H7 (cell line): ENCODE measurements at regions not wholly inside any gene's neighbourhood (a gene's known extent, or its start where the extent isn't known, plus 50 kb on each side); places are given as distances from the start of the nearest gene placed in this dataset.

Experiments
- DNase-seq: peaks from one replicate; pipeline ENCODE4 v3.0.0; 2012
- H3K27me3 ChIP-seq: 2 replicates; pipeline ENCODE4 v1.6.0; 2011; ENCODE audit warnings: mild to moderate bottlenecking, low read length; ENCODE audit not compliant: control insufficient read depth, insufficient read depth
- H3K36me3 ChIP-seq: replicated peaks from 2 replicates; pipeline ENCODE4 v1.5.1; 2011; ENCODE audit warnings: low read length; ENCODE audit not compliant: control insufficient read depth, insufficient read depth
- H3K4me3 ChIP-seq: 2 replicates; pipeline ENCODE4 v1.5.1; 2011; ENCODE audit warnings: low read depth, mild to moderate bottlenecking, control low read depth, low read length, moderate library complexity; ENCODE audit not compliant: insufficient read depth

DNA sequence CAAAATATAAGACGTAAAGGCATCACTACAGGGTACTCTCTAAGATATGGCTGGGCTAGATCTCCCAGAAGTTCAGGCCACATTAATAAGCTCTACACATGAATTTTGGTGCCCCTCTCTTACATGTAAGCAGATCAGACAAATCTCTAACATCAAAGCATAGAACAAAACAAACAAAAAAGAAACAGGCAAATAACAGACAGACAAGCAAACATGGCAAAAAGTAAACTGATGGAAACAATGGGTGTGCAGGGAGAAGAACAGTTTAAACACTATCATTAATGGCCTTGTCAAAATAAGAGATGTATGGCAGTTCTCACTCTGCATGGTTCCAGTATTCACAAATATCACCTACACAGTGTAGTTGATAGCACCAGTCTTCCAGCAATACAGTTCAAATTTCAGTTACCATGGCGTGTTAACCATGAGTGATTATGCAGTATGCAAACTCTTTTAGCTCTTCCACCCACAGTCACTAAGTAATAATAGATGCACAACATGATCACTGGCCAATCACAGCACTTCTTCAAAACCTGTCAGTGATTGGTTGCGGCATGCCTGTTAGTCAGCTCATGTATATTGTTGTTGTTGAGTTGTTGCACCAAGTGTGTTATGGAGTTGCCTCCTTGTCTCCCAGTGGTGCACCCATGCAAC lies 110.7 kb upstream of the TLR3 start:
- Histone ChIP-seq H3K27me3 (no peaks in the 10 kb centered on the region), H3K4me3 (no peak overlapping the region), H3K36me3 (no peaks in the 10 kb centered on the region)
- DNase-seq: no peak

DNA sequence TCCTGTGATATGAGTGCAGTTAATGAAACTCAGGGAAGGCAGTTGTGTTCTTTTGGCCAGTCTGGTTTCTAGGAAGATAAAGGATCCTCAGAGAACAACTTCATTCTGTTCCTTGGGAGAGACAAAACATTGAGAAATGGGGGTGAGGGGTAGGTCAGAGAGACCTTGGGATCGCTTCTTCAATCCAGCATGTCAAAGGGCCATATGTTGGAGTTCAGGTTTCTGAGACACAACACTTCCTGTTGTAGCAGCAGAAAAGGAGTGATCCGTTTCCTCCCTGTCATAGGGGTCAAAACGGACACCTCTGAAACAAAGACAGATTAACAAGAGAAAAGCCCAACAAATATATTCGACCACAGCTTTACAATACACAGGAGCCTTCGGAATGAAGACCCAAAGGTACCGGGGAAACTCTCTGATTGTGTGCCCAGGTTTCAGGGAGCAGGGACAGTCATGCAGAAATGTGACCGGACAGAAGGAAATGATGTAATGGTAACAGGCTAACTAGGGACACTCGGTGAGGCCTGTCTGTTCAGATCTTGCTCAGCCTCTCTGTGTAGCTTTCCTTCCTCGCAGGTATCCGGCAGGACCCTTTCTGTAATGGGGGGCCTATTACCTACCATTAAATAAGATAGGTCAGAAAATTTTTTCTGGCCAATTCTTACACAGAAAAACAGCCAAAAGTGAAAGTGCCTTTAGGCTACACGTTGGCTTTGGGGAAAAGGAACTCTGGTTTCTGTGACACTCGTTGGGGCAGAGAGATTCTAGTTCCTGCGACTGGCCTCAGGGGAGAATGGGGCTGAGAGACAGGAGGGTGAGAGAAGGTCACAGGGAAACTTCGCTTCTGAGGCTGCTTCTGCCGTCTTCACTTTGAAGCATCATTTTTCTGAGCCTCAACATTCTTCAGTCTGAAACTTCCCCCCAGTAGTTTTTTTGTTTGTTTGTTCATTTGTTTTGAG lies 103.3 kb upstream of the TLR3 start:
- Histone ChIP-seq H3K27me3 (no peaks in the 10 kb centered on the region), H3K36me3 (no peaks in the 10 kb centered on the region), H3K4me3 (no peak overlapping the region)
- no peak for DNase-seq

DNA sequence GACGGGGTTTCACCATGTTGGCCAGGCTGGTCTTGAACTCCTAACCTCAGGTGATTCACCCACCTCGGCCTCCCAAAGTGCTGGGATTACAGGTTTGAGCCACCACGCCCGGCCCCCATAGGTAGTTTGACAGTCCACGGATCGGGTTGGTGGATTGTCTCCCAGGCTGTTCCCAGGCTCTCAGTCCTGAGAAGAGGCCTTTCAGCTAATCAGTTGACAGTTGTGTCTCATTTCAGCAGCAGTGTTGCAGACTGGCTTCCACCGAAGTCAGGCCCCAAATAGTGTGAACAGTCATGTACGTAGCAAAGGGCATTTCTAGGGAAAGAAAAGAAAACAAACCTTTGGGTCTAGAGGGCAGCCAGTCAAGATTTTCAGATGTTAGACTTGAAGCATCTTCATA lies 102.4 kb upstream of the TLR3 start:
- DNase-seq: no peak
- H3K27me3 ChIP-seq: no peaks in the 10 kb centered on the region
- no peaks in the 10 kb centered on the region for H3K36me3 ChIP-seq
- H3K4me3 ChIP-seq: no peak overlapping the region

DNA sequence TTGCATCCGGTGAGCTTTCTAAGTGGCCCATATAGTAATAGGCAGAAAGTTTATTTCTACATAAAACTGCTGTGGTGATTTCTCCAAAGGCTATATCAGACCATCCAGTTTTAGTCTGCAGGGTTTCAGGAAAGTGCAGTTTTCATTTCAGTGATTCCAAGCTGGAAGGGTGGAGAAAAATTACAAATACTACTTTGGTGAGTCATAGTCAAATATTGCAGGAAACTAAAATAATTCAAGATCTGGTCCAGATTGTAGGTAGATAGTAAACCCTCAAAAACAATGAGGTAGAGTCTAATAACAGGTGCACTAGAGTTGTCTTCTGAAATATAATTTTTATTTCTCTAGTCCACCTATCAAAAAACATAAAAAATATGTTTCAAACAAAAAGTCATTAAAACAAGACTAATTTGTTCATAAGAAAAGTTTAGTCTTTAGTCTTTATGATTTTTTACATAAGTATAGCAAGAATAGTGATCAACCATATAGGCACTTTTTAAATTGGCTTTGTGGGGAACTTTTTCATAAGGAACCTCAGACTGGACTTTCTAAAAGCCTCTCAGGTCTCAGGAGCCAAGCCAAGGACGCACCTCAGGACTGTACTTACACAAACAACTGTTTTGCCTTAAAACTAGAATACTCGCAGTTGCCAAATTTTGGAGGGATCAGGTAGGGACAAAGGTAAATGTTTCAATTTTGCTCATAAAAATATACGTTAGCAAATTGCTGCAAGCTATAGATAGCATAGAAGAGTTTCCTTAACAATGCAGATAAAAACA lies 101.8 kb upstream of the TLR3 start:
- no peaks in the 10 kb centered on the region for H3K36me3 ChIP-seq
- H3K4me3 ChIP-seq: no peak overlapping the region
- no peaks in the 10 kb centered on the region for H3K27me3 ChIP-seq
- DNase-seq: no peak

DNA sequence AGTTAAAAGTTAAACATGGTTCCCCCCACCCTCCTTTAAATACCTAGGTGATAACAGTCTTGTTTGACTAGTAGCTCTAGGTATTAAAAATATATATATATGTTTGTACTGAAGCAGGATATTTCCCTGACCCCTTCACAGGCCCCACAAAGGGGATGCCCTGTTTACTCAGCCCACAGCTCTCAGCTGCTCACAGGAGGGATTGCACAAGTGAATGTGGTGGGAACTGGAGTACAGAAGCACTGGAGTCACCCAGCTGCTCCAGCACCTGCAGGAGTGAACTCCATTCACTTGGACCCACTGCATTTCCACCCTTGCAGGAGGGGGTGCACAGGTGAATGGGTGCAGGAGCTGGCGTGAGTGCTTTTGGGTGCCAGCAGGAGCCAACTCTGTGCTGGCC lies 99.3 kb upstream of the TLR3 start:
- Histone ChIP-seq H3K4me3 (no peak overlapping the region), H3K27me3 (no peaks in the 10 kb centered on the region)

DNA sequence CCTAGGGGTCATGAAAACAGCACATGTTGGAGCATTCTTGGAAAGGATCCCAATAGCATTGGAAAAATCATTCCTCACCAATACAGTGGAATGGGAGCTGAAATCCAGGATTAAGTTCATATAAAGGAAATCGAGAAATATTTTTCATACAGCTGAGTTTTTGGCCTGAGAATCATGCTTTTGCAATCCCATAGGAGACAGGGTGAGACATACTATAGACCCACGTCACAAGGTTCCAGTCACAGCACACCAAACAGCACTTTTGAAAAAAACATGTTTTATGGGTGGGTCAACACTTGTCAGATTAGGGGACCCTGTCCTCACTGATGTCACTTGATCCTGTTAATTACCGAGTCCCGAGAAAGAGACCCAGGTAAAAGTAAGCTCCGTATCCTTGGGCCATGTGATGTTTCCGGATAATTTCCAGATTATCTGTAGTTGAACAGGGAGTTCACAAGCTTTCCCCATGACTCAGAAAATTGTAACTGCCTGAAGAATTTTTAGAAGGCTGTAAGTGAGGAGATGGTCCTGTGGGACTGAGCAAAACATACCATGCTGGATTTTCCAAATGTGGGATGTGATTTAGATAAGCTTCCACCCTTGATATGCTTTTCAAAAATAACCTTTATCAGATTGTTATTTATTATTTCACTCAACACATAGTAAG lies 80.9 kb upstream of the TLR3 start:
- no peak for DNase-seq
- H3K27me3 ChIP-seq: no peaks in the 10 kb centered on the region
- H3K36me3 ChIP-seq: no peaks in the 10 kb centered on the region
- no peak overlapping the region for H3K4me3 ChIP-seq

More for the DNA sequence above, 99.3 kb upstream of the TLR3 start:
- no peaks in the 10 kb centered on the region for H3K36me3 ChIP-seq
- no peak for DNase-seq

DNA sequence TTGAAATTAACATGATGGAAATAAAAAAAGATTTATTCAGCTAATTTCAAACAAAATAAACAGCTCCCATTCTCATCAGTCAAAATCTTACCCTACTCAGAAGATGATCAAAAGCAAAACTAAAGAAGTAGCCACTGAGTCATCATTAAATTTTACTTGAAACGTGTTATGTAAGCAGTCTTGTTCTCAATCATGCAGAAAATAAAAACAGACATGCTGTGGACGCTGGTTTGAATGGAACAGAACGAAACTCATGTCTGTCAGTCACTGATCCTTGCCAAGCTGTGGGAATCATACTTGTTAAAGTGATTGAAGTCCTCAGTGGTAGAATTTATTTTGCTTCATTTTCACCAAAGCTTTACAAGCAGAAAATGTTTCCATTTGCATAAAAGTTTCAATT lies 77.2 kb upstream of the TLR3 start:
- DNase-seq: no peak
- H3K36me3 ChIP-seq: no peaks in the 10 kb centered on the region
- H3K27me3 ChIP-seq: no peaks in the 10 kb centered on the region
- H3K4me3 ChIP-seq: no peak overlapping the region

DNA sequence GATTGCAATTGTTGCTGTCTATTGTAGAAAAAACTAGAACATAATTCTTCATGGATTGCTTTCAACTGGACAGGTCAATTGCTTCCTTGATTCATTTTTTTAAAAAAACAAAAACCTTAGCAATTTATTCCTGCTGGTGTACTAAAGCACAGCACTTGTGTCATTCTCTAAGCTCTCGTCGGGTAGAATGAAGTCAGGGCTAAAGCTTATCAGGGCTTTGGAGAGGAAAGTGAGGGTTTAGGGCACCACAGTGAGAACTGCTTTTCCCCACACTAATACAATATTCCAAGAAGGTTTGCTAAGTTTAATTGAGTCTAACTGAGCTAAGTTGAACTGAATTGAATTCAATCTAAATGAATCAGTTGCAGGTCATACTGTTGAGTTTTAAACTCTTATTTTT lies 76.4 kb upstream of the TLR3 start:
- no peak overlapping the region for H3K4me3 ChIP-seq
- no peaks in the 10 kb centered on the region for H3K36me3 ChIP-seq
- DNase-seq: no peak
- H3K27me3 ChIP-seq: no peaks in the 10 kb centered on the region

DNA sequence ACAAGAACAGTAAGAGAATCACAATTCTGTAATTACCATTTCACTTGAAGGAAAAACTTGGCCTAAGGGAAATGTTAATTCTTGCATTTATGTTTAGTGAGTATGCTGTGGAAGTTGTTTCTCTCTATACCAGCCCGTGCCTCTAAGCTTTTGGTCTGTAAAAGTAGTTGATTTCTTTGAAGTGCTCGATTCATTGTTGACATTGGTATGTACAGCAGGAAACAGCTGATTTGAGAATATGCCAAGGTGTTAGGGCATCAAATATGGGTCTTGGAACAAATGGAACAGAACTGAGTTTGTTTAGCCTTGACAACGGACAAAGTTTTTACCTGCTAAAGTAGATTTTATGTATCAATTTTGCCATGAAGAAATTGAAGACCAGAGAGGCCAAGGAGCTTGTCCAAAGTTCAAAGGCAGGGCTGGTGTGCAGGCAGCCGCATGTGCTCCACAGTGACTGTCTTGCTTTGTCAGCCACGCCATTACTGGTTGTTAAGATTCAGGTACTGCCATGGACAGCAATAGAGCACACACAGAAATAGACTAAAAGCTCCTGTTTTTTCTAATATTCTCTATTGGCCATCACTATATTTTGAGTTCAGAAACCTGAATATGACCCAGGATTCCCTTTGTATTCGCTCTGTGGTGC lies 75.5 kb upstream of the TLR3 start:
- no peak for DNase-seq
- Histone ChIP-seq H3K36me3 (no peaks in the 10 kb centered on the region), H3K4me3 (no peak overlapping the region), H3K27me3 (no peaks in the 10 kb centered on the region)

DNA sequence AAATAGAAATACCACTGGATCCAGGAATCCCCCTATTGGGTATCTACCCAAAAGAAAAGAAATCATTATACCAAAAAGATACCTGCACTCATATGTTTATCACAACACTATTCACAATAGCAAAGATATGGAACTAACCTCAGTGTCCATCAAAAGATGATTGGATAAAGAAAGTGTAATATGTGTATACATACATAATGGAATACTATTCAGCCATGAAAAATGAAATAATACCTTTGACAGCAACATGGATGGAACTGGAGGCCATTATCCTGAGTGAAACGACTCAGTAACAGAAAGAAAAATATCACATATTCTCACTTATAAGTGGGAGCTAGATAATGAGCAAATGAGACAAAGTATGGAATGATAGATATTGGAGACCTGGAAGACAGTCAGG lies 74.2 kb upstream of the TLR3 start:
- no peak for DNase-seq

DNA sequence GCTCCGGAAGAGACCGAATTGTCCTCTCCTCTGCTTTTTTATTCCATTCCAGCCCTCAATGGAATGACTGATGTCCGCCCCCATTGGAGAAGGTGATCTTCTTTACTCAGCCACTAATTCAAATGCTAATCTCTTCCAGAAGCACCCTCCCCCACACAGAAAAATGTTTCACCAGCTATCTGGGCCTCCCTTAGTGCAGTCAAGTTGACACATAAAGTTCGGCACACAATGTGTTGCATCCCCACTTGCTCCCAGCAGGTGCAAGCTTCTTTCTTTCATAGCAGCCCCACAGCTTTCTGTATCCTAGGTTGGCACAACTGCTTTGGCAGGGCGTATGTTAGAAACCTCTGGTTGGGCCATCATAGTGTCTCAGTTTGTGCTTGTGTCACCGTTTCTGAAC lies 73.3 kb upstream of the TLR3 start:
- no peak for DNase-seq
- Histone ChIP-seq H3K4me3 (no peak overlapping the region), H3K27me3 (no peaks in the 10 kb centered on the region), H3K36me3 (no peaks in the 10 kb centered on the region)

More for the DNA sequence above, 74.2 kb upstream of the TLR3 start:
- no peaks in the 10 kb centered on the region for H3K27me3 ChIP-seq
- H3K36me3 ChIP-seq: no peaks in the 10 kb centered on the region
- no peak overlapping the region for H3K4me3 ChIP-seq

DNA sequence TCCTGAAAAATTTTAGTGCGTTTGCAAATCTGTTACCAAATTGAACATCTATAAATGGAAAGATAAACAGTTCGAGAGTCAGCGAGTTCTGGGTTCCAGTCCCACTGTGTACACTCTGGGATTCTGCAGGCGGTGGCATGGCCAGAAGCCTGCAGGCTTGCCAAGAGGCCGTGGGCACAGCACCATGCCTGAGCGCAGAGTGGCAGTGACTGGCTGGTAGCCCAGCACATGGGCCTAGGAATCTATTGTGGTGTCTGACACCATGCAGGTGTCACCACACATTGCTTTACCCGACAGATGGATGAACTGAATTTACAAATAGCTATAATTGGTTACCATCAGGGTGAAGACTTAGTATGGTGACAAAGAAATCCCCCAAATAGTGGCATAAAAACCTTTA lies 71.7 kb upstream of the TLR3 start:
- no peak for DNase-seq
- Histone ChIP-seq H3K27me3 (no peaks in the 10 kb centered on the region), H3K36me3 (no peaks in the 10 kb centered on the region), H3K4me3 (no peak overlapping the region)

DNA sequence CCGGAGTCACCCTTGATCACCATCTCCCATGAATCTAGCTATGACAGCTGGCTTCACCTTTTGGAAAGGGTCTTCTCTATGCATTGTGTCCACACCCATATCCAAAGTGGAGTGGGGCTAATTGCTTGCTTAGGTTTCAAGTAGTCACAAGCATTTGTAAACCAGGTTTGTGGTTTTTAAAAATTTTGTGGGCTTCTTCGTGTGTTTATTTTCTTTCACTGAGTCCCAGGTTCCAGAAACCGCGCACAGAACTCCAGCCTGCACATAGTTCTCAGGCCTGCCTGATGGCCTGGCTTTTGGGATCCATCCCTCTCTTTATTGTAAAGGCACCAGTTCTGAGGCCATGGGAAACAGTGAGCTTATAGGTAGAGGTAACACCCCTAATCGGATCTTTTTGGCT lies 70.2 kb upstream of the TLR3 start:
- H3K4me3 ChIP-seq: no peak overlapping the region
- H3K27me3 ChIP-seq: no peaks in the 10 kb centered on the region
- DNase-seq: no peak
- H3K36me3 ChIP-seq: no peaks in the 10 kb centered on the region

DNA sequence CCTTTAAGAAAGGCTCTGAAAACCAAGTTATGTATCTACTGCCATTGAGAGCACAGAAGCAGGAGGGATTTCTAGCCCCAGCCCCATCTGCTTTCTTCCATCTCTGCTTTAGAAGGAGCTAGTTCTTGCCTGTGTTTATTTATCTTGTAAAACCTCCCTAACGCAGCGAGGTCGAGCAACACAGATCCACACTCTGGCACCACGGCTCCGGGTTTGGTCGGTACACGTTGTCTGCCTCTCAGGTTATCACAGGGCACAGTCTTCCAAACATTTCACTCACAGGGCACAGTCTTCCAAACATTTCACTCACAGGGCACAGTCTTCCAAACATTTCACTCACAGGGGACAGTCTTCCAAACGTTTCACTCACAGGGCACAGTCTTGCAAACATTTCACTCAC lies 69.7 kb upstream of the TLR3 start:
- DNase-seq: no peak
- H3K4me3 ChIP-seq: no peak overlapping the region
- H3K27me3 ChIP-seq: no peaks in the 10 kb centered on the region
- H3K36me3 ChIP-seq: no peaks in the 10 kb centered on the region
